T-helper 2 cell treated with Interferon-gamma antibody and Interleukin-4, amounts not matched to agents 100 ng/mL and 5 ng/mL, for 36 hours (primary cell): ENCODE measurements at regions not wholly inside any gene's neighbourhood (a gene's known extent, or its start where the extent isn't known, plus 50 kb on each side); places are given as distances from the start of the nearest gene placed in this dataset.

Experiments used
- intact Hi-C: fragments of 100-400 bp; cut with micrococcal nuclease; formaldehyde crosslinking; loops from one replicate; pipeline ENCODE4 v1.15.1; 2023

GRCh38 chr9:118029425-118029824, 325.2 kb downstream of the TLR4 start:
- intact Hi-C loops = no loop called here

GRCh38 chr9:118034701-118035100, 330.5 kb downstream of the TLR4 start:
- intact Hi-C loops = no loop called here

DNA sequence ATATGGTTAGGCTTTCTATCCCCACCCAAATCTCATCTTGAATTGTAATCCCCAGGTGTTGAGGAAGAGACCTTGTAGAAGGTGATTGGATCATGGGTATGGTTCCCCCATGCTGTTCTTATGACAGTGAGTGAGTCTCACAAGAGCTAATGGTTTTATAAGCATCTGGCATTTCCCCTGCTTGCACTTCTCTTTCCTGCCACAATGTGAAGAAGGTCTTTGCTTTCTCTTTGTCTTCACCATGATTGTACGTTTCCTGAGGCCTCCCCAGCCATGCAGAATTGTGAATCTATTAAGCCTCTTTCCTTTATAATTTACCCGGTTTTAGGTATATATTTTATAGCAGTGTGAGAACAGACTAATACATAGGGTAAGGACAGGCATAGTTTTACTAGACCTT, 334.5 kb downstream of the TLR4 start:
- intact Hi-C loops = no loop called here

DNA sequence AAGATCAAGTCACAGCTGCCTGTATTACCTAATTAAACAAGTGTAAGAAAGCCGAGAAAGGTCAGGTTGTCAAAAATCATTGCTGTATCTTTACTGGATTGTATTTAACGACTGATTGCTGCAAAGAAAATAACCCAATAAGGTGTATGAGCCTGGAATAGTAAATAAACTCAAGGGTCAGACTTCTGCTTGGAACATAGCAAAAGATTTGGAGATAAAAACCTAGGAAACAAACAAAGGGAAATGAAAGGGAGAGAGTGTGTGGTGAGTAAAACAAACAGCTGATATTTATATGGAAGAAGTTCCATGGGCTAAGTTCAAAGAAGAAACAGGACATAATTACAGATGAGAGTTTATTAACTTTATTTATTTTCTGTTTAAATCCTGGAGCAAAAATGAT, 354.0 kb downstream of the TLR4 start:
- intact Hi-C loops = no loop called here

DNA sequence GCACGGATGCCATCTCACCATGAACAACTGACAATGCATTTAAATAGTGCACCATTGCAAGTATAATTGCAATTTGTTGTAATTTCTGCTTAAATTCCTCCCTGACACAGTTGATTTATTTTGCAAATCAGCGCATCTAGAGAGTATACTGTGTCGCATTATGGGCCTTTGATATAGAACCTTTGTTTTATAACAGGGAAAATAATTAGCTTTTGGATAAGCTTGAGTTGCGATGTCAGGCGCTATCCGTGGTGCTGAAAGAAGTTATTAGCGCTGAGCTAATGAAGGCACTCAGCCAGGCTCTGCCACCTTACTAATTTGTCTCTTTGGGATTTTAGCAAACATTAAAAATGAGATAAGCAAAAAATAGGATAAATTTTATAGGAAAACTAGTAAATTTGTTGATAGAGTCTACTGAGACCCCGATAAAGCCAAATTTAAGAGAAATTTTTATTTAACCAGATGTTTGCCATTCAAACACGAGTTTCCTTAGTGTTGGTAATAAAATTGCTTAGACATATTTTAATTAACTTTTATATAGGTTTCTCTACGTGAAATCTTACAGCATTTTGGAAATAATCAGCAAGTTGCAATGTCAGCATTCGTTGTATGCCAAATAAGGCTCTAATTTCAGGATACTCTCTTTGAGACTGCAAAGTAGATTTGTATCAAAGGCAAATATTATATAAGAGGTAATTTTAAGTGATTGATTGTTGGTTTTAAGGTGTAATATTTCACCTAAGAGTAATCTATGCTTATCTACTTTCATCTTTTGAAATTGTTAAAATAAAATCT, 355.5 kb downstream of the TLR4 start:
- intact Hi-C loops = no loop called here

GRCh38 chr9:118083161-118083560, 379.0 kb downstream of the TLR4 start:
- intact Hi-C loops = no loop called here

DNA sequence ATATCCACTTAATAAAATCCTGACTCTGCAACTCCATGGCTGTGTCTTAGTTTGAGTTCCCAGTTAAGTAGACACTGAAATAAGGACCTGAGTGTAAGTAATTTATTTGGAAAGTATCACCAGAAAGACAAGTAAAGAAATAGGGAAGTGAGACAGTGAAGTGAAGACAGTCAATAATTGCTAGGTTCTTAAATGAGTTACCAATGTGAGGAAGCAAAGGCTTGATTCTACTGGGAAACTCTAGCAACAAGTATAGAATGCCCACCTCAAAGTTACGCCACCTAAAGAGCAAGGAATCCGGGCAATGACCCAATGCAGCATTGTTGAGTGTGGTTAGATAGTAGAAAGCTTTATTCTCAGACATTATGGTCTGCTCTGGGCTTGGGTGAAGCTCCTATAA, 383.9 kb downstream of the TLR4 start:
- intact Hi-C loops = no loop called here

GRCh38 chr9:118091226-118091625, 387.0 kb downstream of the TLR4 start:
- intact Hi-C loops = no loop called here

DNA sequence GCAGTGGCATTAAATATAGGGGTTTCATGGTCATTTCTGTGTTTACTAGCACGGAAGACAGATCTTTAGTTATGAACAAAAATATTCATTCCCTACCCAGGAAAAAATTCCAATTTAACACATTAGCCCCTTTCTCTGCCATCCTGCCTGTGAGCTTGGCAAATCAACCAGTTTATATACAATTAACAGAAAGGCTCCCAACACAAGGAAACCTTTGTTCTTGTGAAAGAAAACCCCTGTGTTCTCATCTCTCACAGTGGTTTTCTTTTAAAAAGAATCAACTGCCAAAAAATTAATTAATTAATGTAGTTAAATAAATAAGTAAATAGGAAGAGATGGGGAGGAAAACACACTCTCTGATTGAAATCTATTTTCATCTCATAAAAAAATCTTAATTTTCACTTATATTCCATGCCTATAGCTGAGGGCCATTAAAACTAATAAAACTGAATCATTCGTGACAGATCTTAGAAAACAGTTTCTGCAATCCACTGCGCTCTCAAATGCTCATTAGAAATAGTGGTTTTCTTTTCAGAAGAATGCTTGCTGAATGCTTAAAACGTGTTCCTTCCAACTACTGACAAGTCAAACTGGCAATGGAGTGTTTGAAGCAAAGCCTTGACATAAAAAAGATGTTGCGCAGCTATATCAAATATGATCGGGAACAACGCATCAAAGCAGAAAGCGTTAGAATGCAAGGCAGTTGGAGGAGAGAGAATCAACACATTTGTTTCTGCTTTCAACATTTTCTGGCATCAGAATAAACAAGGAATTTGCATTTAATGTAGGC, 387.7 kb downstream of the TLR4 start:
- intact Hi-C loops = no loop called here

GRCh38 chr9:118094387-118094786, 390.2 kb downstream of the TLR4 start:
- intact Hi-C loops = no loop called here

GRCh38 chr9:118100529-118101419, 396.6 kb downstream of the TLR4 start:
- intact Hi-C loops = no loop called here

GRCh38 chr9:118104363-118104762, 400.2 kb downstream of the TLR4 start:
- intact Hi-C loops = no loop called here

DNA sequence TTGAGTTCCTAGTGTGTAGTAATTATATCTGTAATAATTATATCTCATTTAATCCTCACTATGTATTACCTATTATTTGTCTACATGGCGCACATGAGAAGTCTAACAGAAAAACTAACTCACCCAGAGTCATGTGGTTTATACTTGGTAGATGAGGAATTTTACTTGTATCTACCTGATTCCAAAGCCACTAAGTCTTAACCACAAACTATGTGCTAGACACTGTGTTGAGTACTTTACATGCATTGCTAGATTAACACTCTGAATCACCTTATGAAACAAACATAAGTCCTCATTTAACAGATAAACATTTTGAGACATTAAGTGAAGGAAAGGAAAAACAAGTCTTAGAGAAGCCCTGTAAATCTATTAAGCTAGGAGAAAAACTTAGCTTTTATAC, 404.8 kb downstream of the TLR4 start:
- intact Hi-C loops = no loop called here

DNA sequence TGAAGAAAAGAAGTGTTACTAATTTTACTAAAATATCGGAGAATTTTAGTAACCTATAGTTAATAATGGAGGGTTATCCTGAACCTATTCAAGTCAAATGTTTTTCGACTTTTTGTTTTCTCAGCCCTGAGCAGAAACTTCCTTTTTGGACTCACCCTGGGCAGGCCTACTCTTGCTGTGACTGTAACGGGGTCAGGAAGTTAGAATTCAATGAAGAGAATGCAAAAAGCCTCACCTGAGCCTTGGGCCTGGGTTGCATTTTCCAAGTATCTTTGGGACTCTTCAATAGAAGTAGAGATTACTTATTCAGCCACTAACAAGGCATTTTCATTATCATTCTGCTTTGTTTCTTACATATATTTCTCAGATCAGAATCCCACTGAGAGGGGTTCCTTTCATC, 405.3 kb downstream of the TLR4 start:
- intact Hi-C loops = no loop called here

- intact Hi-C loops = no loop called here
These were observed 417.2 kb downstream of the TLR4 start for GRCh38 chr9:118121361-118121760.

GRCh38 chr9:118128313-118128712, 424.1 kb downstream of the TLR4 start:
- intact Hi-C loops = no loop called here

DNA sequence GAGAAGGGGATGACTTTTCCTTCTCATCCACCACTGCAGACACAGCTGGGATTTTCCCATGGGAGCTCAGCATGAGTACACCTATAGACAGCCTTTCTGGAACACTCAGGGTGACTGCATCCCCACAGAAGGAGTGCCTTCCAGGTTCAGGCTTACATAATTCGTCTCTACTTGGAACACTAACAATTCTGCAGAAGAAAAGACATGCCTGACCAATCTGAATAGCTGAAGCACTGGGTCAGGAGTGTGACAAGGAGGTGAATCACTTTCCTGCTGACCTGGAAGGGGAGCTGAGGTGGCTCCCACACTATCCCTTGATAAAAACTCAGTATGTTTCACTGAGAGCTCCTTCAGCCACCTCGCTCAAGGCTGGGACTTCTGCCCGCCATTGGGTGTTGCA, 425.3 kb downstream of the TLR4 start:
- intact Hi-C loops = no loop called here

GRCh38 chr9:118148990-118149389, 444.8 kb downstream of the TLR4 start:
- intact Hi-C loops = no loop called here

DNA sequence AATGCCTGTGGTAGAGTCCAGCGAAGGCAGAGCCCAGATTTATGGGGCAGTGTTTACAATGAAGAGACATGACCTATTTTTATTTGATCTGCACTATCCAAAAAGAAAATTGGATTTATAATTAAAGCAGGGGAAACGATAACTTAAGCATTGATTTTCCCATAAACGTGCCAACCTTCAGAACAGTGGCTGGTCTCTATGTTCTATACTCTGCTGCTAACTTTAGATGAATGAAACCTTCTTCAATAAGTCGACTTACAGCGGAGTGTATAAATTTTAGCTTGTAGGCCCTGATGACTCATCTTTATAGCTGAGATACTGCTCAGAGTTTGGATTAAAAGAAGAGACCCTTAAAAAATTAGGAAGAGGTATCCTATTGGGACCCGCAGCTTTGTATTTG, 452.6 kb downstream of the TLR4 start:
- intact Hi-C loops = no loop called here

GRCh38 chr9:118162716-118163115, 458.5 kb downstream of the TLR4 start:
- intact Hi-C loops = no loop called here

GRCh38 chr9:118163751-118164150, 459.5 kb downstream of the TLR4 start:
- intact Hi-C loops = no loop called here

GRCh38 chr9:118165451-118165850, 461.2 kb downstream of the TLR4 start:
- intact Hi-C loops = no loop called here
